LoVo (cell line): ENCODE measurements at regions not wholly inside any gene's neighbourhood (a gene's known extent, or its start where the extent isn't known, plus 50 kb on each side); places are given as distances from the start of the nearest gene placed in this dataset.

Experiments
- DNase-seq: peaks from one replicate; pipeline ENCODE4 v3.0.0-alpha.2; 2016; ENCODE audit warnings: low spot score

DNA sequence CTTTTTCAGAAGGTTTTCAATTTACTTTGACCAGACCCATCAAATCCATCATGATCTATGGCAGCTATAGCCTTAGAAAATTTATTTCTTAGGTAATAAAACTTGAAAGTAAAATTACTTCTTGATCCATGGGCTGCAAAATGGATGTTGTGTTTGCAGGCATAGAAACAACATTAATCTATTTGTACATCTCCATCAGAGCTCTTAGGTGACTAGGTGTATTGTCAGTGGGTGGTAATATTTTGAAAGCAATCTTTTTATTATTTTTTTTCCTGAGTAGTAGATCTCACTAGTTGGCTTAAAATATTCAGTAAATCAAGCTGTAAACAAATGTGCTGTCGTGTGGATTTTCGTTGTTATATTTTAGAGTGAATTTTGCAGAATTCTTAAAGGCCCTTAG is 710.0 kb downstream of the SLITRK6 start:
- no peak for DNase-seq

DNA sequence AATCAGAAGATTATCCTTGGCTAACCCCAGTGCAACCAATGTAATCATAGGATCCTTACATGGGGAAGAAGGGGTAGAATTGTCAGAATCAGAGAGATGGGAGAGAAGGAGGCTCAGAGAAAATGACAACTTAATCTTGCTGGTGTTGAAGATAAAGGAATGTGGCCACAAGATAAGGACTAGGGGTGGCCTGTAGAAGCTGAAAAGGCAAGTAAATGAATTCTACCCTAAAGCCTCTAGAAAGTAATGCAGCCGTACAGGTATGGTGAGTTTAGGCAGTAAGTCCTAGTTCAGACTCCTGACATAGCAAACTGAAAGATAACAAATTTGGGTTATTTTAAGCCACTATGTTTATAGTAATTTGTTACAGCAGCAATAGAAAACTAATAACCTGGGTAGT is 718.5 kb downstream of the SLITRK6 start:
- no peak for DNase-seq

DNA sequence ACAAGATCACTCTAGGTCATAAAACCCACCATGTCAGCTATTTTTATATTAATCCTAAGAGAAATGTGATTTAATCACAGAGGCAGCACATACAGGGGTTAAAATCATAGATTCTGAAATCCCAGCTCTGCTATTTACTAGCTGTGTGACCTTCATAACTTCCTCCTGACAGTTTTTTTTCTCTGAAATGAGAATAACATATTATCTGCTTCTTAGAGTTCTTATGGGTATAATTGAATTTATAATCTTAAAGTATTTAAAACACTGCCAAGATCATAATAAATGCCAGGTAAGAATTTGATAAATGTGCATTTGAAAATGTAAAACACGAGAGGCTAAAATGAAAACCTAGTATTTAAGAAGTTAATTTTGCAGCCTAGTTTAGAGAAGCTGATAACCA is 722.9 kb downstream of the SLITRK6 start:
- no peak for DNase-seq

DNA sequence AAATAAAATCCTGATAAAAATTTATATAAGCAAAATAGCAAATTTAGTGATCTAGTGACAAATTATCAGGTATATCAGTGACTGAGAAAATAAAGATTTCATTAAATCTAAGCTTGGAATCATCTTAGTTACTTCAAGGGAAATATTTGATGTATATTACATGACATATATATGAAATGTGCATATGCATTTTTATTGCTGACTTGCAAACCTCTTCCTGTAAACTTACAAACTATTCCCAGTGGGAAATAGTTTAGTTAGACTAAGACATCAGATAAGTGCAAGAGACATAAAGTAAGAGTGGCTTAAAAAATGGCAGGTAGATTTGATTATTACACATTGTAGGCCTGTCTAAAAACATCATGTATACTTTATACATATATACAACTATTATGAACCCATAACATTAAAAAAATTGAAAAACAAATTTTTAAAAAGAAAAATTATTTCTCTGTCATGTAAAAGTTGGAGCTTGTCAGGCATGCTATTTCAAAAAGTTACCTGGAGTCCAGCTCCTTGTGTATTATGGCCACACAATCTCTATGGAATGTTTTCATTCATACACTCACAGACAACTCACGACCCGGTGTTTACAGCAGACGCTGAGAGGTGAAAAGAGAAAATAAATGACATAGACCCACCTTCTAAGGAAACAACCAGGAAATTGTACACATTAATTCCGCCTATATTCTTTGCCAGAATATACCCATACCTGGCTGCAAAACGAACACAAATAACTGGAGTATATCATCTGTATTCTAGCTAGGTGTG is 724.5 kb downstream of the SLITRK6 start:
- no peak for DNase-seq

DNA sequence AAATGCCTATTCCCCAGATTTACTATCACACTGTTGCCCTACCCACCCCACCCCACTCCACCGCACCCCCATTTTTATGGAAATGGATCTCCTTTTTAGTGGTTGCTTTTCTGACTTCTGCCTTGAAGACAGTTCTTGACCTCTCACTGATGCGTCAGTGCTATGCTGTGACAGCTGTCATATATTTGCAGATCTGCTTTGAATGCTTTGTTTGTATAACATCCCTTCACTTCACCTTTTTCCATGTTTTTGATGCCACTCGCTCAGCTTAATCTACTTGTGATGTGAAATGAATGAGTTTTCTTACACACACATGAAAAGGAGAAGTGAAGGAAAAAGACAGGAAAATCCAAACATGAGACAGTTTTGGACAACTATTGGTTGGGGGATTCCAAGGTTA is 731.0 kb downstream of the SLITRK6 start:
- no peak for DNase-seq

DNA sequence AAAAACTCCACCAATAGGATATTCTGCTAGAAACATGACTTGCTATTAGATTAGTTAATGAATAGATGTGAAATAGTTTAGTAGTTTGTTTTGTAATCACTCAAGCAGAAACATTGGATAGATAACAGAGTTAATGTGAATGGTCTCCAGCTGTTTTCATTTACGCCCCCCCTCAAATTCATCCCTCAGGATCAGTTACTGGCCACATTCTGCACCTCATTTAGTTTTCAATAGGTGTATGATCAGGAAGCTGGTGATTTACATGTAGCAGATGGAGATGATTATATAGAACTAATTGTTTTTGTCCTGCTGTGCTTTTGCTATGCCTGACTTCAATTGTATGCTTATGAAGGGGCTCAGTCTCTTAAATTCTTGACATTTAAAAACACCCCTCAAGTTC is 759.0 kb downstream of the SLITRK6 start:
- DNase-seq = no peak

DNA sequence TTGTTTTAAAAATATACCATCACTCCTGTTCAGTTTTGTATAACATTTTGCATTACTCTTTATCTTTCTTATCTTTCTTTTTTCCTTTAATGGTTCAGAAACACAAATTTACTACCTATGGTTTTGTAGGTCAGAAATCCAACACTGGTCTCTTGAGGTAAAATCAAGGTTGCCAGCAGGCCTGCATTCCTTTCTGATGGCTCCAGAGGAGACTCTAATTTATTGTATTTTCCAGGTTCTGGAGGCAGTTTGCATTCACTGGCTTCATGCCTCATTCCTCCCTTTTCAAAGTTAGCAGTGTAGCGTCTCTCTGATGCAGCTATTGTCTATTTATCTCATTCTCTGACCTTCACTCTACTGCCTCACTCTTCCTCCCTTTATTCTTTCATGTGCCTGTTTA is 767.4 kb downstream of the SLITRK6 start:
- no peak for DNase-seq

DNA sequence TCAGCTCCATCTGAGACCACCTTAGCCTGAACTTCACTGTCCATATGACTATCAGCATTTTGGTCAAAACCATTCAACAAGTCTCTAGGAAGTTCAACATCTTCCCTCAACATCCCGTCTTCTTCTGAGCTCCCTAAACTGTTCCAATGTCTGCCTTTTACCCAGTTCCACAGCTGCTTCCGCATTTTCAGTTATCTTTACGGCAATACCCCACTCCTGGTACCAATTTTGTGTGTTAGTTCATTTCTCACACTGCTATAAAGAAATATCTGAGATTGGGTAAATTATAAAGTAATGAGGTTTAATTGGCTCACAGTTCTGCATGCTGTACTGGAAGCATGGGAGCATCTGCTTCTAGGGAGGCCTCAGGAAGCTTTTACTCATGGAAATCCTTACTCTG is 771.2 kb downstream of the SLITRK6 start:
- no peak for DNase-seq

DNA sequence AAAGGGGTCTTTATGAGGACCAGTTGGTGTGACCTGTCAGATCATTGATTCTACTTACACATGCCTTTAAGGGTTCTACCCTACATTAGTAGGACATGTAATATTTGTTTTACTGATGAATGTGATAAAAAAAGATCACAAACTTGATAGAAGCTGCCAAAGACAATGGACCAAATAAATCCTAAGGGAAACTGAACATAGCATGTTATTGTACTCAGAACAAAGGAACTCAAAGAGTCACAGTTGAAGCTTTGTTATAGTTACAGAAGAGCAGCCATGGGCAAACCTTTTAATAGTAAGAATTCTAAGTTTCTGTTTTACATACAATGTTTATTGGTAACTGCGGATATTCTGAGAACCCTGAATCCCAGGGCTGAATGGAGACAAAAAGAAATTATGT is 780.1 kb downstream of the SLITRK6 start:
- DNase-seq = no peak

DNA sequence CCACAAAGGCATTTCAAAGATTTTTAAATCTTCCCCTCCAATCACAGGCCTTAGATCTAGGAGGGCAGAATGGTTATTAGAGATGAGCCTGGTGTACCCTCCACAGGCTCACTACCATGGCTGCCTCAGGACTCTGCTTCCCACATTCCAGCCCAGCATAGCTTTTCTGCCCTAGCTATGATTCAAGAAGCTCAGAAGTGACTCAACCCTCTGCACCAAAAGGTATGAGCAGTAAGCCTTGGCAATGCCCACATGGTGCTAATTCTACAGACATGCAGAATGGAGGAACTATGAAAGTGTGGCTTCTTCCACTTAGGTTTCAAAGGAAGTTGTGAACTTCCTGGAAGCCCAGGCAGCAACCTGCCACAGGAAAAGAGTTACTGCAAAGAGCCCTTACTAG is 786.2 kb downstream of the SLITRK6 start:
- no peak for DNase-seq

DNA sequence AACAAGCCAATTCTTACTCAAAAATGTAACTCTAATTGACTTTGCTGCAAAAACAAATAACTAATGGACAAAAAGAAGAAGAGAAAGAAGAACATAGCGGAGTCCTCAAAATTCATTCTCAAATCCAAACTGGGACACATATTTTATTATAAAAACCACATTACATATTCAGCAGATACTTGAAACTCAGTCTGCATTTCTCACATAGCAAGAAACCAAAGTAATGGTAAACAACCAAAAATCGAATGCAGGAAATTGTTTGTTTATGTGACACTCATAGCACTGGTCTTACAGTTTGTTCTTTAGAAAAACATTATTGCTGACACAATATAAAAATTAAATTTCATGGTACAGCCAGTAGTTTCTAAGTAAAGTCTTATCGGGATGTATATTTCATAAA is 789.8 kb downstream of the SLITRK6 start:
- DNase-seq = no peak

DNA sequence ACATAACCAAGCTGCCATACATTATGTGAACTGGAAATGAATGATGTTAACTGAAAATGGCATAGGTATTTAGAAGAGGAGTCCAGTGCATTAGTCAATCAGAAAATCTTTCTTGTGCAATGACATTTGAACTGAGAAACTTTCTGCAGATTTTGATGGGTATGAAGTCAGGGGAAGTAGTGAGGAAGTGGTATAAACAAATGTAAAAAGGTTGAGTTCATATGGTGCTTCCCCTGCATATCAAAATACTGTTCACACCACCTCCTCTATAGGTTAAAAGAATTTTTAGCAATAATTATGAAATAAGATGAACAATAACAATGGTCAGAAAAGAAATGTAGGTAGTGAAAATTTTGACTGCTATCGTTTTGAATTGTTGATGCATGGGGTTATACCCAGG is 800.0 kb downstream of the SLITRK6 start:
- DNase-seq = no peak

DNA sequence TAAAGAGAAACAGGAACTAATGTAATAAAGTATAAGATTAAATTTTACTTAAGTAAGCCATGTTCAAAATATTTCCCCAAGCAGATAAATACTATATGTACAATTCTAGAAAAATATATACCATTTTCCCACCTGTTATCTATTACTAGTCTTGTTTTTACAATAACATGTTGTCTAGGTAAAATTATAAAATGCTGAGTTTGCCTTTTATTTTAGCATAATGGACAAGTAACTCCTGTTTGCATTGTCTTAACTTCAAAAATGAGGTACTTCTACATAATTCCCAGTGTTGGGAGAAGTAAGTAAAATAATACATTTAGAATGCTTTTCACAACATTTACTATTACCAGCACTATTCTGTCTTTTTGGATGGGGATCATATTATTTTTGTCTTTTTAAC is 800.5 kb downstream of the SLITRK6 start:
- DNase-seq = no peak

DNA sequence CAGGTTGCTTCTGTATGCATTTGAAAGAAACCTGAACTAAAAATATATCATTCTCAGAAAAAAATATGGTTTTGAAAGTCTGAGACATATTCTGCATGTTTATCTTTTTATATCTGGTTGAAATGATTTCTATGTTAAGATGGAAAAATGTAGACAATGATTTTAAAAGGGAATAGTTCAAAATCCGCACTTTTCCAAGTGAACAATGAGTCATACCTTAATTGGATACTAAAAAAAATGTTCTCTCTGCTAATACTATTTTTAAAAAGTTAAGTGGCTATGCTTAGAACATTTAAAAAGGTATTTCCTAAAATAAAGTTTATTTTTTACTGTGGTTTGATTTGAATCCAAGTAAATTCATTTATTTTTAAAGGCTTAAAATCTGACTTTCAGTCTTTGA is 801.4 kb downstream of the SLITRK6 start:
- no peak for DNase-seq

DNA sequence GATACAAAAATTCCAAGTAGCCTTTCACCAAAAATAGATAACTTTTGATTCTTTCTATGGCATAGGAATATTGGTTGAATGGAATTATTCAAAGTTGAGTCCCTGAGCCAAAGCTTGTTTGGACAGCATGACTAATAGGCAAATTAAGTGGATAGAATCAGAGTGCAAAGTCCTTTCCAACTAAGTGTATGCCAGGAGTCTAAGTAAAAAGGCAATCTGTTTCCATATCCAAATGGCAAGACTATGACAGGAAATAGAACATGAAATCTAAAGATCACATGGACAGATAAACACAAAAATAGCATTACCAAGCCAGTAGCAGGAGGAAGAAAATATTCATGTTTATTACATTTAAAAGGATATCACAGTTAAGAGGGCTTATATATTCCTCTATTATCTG is 804.6 kb downstream of the SLITRK6 start:
- DNase-seq = peak; percentile 40

DNA sequence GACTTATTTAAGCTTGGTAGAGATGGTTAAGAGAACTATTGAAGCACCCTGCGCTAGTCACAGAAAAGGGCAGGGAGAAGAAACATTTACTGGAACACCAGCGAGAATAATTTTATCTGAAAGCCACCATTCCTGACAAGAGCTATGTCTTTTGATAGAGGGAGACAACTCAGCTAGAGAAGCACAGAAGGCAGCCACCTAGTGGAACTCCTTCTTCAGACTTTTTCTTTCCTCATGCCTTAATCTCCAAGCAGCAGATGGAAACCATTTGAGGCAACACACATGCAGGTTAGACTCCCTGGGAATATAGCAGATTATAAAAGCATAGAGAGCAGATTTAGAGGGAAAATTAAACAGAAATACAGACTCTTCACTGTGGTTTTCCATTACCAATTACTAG is 813.4 kb downstream of the SLITRK6 start:
- peak; percentile 1 for DNase-seq

DNA sequence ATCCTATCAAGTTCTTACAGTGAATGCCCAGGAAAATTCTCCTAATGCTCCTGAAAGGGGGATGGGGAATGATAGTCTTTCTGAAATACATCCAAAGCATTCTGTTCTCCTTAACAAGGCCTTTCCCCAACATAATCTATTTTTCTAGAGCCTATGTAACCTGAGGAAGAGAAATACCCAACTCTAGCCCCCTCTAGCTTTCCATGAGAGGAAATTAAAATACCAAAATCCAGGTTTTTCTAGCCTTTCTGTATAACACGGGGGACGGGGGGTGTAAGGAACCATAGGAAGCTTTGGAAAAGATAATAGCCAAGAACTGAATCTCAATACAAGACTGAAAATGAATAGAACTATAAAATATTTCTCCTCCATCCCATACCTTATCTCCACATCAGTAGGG is 815.9 kb downstream of the SLITRK6 start:
- DNase-seq = no peak

DNA sequence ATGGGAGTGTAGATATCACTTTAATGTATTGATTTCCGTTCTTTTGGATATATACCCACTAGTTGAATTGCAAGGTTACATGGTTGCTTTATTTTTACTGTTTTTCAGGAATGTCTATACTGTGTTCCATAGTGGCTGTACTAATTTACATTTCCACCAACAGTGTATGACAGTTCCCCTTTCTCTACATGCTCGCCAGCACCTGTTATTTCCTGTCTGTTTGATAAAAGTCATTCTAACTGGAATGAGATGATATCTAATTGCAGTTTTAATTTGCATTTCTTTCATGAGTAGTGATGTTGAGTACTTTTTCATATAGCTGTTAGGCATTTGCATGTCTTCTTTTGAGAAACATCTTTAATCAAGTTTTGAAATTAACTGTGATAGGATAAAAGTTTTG is 818.6 kb downstream of the SLITRK6 start:
- no peak for DNase-seq

DNA sequence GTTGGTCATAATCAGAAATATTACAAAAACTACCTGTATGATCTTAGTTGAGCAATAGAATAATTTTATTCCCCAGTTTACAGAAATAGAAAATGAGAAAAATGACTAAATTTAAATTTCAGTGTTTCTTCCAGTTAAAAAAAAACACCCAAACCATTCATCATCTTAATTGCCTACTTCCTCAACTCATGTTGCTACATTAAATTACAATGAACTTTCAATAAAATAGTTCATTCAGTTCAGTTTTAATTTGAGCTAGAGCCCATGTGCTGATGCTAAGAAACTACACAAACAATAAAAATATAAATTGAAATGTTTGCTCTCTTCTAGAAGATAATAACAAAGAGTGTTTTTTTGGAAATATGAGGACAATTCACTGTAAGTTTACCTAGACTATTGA is 820.4 kb downstream of the SLITRK6 start:
- no peak for DNase-seq

DNA sequence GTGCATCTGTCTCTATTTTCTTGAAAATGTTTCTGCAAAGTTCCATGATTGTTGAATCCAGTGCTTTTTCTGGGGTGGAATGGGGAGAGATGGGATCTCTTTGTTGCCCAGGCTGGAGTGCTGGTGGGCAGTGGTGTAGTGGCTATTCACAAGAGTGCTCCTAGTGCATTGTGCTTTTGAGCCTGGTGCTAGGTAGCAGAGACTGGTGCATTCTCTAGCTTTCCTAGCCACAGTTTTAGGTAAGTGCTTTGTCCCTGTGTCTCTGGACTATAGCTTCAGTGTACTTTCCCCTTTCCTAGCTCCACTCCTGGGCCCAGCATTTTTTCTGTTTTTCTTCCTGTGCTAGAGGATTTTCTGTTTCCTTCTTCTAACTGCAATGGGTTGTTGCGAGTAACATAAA is 825.6 kb downstream of the SLITRK6 start:
- no peak for DNase-seq

DNA sequence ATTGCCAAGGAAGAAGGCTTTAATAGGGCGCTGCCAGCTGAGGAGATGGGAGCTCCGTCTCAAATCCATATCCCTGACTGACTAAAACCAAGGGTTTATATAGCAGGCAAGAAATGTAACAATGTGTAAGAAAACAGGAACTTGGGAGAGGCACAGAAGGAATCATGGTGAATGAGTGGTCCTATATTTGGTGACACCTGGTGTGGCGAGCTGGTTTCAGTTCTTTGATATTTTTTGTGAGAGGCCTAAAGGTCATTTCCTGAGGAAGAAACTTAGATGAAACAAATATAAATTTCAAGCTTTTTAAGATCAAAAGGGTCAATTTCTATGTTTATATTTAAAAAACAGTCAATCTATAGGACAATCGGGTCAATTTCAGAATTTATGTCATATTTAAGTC is 826.3 kb downstream of the SLITRK6 start:
- no peak for DNase-seq

DNA sequence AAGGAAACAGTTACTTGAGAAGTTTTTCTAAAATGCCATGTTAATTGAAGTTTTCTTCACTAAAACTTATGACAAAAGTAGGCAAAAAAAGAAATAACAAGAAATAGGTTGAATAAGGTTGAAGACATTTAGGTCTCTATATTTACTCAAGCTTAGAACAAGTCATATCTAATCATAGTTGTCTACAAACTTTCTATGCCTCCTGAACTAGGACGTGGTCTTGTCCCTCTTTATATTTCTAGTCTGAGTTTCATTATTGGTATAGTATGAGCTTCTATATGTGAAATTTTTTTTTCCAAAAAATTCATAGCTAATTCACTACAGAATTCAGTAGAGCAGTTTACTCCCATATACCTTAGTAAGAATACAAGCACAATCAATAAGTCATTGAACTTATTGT is 836.4 kb downstream of the SLITRK6 start:
- no peak for DNase-seq

DNA sequence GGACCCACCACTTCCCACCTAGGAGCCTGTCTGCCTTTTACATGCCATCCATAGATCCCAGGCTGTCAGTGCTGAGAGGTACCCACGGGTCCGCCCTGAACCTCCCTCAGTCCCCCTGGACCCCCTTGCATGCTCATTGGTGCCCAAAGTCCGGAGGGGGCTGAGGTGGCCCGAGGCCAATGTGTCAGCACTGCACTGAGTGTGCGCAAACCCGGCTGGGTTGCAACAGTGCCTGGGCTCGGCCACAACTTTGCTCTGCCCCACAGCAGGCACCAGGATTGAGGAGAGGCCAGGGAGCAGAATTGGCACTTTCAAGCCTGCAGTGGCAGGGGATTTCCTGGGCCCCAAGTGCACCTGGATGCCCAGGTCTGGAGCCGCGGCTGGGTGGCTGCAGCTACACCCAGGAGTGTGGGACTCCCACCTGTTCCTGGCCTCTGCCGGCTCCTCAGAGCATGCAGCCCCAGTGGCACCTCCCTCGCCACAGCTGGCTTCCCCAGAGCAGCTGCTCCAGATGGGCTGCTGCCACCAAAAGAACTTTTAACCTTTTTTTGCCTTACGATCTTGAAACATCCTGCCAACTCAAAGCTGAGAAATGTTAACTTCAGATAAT is 837.0 kb downstream of the SLITRK6 start:
- DNase-seq = no peak

DNA sequence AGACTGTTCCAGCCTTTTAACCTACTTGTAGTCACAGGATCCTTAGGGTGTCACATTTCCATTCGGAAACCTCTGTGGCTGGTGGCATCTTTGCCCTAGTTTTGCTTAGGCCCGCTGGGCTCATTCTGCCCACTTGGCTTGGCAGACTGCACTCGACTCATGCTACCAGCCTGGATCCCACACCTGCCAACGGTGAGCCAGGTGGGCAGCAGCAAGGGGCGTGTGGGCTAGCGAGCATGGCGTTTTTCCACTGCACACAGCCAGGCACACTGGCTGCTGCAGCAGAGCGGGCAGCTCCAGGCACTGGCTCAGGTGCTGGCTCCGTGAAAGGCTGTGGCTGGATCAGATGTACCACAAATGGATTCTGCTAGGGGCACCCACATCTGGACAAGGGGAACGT is 838.2 kb downstream of the SLITRK6 start:
- DNase-seq = no peak
